Kidney epithelial cell (primary cell): ENCODE measurements at regions not wholly inside any gene's neighbourhood (a gene's known extent, or its start where the extent isn't known, plus 50 kb on each side); places are given as distances from the start of the nearest gene placed in this dataset.

ENCODE experiments used
- DNase-seq: peaks from one replicate; pipeline ENCODE4 v3.0.0-alpha.2; 2010; ENCODE audit warnings: low read depth
- H3K27me3 ChIP-seq: 2 replicates; pipeline ENCODE4 v1.6.0; 2011; ENCODE audit warnings: low read length; ENCODE audit not compliant: control insufficient read depth, insufficient read depth
- H3K36me3 ChIP-seq: 2 replicates; pipeline ENCODE4 v1.5.1; 2011; ENCODE audit warnings: low read length; ENCODE audit not compliant: control insufficient read depth, insufficient read depth
- H3K4me3 ChIP-seq: 2 replicates; pipeline ENCODE4 v1.5.1; 2011; ENCODE audit warnings: low read depth, mild to moderate bottlenecking, control low read depth, low read length
- TF ChIP-seq, protein P1 (sequence below): IDR thresholded peaks from 2 replicates; pipeline ENCODE4 v1.5.1; 2011; ENCODE audit warnings: mild to moderate bottlenecking, moderate library complexity, low read length, control low read depth, inconsistent platforms; ENCODE audit not compliant: insufficient read depth, poor library complexity, severe bottlenecking

DNA sequence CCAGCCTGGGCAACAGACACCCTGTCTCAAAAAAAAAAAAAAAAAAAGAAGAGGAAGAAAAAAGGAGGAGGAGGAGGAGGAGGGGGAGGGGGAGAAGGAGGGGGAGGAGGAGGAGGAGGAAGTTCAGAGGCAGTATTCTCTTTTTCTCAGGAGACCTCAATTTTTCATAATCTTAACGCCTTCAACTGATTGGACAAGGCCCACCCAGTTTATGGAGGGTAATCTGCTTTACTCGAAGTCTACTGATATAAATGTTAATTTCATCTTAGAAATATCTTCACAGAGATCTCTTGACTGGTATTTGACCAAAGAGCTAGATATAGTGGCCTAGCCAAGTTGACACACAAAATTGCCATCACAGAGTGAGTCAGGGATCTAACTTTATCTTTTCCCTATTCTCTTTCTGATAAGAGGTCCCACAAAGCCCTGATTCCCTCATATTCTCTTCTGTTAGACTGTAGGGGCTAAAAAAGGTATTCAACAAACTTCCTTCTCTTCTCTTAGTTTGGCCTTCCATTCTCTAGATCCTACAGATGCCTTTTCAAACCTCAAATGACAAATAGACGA, 115.5 kb upstream of the ABCA1 start:
- no peak for DNase-seq
- TF ChIP-seq, protein P1, sequence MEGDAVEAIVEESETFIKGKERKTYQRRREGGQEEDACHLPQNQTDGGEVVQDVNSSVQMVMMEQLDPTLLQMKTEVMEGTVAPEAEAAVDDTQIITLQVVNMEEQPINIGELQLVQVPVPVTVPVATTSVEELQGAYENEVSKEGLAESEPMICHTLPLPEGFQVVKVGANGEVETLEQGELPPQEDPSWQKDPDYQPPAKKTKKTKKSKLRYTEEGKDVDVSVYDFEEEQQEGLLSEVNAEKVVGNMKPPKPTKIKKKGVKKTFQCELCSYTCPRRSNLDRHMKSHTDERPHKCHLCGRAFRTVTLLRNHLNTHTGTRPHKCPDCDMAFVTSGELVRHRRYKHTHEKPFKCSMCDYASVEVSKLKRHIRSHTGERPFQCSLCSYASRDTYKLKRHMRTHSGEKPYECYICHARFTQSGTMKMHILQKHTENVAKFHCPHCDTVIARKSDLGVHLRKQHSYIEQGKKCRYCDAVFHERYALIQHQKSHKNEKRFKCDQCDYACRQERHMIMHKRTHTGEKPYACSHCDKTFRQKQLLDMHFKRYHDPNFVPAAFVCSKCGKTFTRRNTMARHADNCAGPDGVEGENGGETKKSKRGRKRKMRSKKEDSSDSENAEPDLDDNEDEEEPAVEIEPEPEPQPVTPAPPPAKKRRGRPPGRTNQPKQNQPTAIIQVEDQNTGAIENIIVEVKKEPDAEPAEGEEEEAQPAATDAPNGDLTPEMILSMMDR = no peak
- no peak overlapping the region for H3K4me3 ChIP-seq
- H3K27me3 ChIP-seq = no peaks in the 10 kb centered on the region
- H3K36me3 ChIP-seq = no peaks in the 10 kb centered on the region

DNA sequence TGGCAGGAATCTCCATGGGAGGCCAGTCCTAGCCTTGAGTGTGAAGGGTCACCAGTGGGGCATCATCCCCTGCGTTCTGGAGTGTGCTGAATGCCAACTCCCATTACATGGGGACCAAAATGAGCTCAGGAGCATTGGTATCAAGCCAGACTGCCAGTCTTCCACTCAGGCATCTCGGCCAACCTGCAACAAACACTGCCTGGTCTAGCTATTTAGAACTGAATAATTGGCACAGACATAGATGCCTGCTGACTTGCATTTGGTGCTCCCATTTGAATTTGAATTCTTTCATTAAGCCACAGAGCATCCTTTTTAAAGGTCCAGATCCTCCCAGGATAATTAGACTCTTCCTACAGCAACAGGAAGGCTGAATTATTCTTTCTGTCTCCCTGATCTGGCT, 116.6 kb upstream of the ABCA1 start:
- Histone ChIP-seq H3K4me3 (no peak overlapping the region), H3K27me3 (no peaks in the 10 kb centered on the region), H3K36me3 (no peaks in the 10 kb centered on the region)
- TF ChIP-seq, protein P1 = no peak
- DNase-seq = no peak

DNA sequence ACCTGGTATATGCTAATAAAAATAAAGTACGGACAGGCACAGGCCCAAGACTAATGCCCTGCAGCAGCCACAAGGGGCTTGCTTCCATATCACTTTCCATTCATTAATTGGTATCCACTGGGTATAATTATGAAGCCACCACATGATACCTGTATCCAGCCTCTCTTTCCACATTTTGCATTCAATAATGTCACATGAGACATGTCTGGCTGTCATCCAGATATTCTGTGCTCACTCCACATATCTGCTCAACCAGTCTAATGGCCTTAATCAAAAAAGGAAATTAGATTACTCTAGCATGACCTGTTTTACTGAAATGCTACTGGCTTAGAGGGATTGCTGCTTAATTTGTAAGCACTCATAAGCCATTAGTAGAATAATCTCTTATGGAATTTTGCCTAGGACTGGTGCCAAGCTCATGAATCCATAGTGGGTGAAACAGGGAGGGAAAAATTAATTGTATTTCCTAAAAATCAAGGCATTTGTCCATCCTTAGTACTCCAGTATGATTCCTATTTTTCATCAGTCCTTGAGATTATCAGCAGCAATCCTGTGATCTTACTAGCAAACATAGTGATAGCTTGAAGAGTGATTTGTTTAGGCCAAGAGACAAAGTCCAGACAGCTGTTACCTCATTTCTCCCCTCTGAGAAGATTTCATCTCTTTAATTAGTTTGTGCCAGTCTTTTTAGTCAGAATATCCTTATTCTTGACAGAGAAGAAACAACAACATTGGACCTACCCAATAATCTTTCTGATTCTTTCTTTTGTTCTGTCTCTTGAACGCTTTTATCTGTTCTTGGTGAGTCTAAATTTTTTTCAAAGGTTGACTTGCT, 119.2 kb upstream of the ABCA1 start:
- DNase-seq = no peak
- Histone ChIP-seq H3K4me3 (no peak overlapping the region), H3K36me3 (no peaks in the 10 kb centered on the region), H3K27me3 (no peaks in the 10 kb centered on the region)
- TF ChIP-seq, protein P1 = no peak

DNA sequence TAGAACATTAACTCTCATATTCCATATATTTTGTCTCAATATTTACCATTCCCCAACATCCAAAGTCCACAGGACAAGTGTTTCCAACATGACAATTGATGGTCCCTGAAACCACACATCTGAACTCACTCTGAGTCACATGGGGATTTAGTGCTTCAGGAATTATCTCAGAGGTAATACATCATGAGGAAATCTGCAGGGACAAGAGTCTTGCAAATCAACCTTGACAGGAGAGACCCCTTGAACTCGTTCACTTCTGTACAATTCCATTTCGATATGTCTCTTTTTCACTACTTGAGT, 119.7 kb upstream of the ABCA1 start:
- no peaks in the 10 kb centered on the region for H3K27me3 ChIP-seq
- TF ChIP-seq, protein P1 = no peak
- H3K36me3 ChIP-seq = no peaks in the 10 kb centered on the region
- DNase-seq = no peak
- H3K4me3 ChIP-seq = no peak overlapping the region

DNA sequence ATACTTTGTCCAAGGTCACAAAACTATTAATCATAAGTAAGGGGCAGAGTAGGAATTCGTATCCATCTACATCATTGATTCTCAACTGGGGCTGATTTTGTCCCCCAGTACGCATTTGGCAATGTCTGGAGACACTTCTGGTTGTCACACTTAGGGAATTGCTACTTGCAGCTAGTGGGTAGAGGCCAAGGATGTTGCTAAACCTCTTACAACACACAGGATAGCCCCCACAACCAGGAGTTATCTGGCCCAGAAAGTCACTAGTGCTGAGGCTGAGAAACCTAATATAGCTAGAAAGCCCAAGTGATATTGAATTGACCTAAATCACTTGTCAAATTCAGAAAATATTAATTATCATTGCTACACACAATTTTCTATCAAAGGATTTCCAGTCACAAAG, 120.4 kb upstream of the ABCA1 start:
- TF ChIP-seq, protein P1 = no peak
- no peak for DNase-seq
- no peaks in the 10 kb centered on the region for H3K27me3 ChIP-seq
- H3K4me3 ChIP-seq = no peak overlapping the region
- H3K36me3 ChIP-seq = no peaks in the 10 kb centered on the region

DNA sequence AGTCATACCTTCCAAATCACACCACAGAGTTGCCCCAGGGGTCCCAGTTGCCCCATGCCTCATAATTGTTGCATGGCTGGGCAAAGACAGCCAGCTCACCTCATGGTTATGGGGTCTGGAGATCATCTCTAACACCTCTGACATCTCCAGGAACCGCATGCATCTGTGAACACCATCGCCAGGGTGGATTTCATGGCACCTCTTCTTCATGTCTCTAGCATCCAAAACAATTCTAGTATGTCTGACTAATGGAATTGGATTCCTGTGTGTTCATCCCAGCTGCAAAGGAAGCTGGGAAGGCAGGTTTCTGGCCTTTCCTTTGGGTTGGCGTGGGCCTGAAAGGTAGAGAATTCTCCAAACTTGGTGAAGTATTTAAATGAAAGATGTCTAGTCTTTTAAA, 122.3 kb upstream of the ABCA1 start:
- no peak for DNase-seq
- no peaks in the 10 kb centered on the region for H3K36me3 ChIP-seq
- no peaks in the 10 kb centered on the region for H3K27me3 ChIP-seq
- TF ChIP-seq, protein P1 = no peak
- no peak overlapping the region for H3K4me3 ChIP-seq
